Germinal center (tissue), 1 donor: ENCODE measurements at regions not wholly inside any gene's neighbourhood (a gene's known extent, or its start where the extent isn't known, plus 50 kb on each side); places are given as distances from the start of the nearest gene placed in this dataset.

Experiments
- DNase-seq: peaks from one replicate; pipeline ENCODE4 v3.0.0; 2012; ENCODE audit warnings: mixed read lengths, low spot score

GRCh38 chr4:32161392-32161791 is 1441.2 kb downstream of the PCDH7 start:
- no peak for DNase-seq

- no peak for DNase-seq
These were observed 1443.0 kb downstream of the PCDH7 start for GRCh38 chr4:32163125-32163524.

GRCh38 chr4:32169841-32170240 is 1449.7 kb downstream of the PCDH7 start:
- no peak for DNase-seq

DNA sequence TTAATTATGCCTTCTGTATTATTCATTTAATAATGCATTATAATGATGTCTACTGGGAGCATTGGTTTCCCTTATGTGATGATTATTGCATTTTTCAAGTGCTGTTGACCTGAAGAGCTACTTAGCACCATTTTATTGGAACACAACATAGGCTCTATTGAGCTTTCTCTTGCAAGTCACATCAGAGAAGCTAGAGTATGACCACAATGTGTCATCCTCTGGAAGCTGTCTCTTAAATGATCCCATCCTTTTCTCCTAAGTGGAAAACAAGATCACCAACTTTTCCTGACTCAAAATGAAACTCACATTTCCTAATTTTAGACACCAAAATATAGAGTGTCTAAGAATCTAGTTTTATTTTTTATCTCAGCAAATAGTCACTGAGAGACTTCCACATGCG is 1451.9 kb downstream of the PCDH7 start:
- no peak for DNase-seq

- no peak for DNase-seq
These were observed 1452.6 kb downstream of the PCDH7 start for GRCh38 chr4:32172761-32173160.

GRCh38 chr4:32180086-32180485 is 1459.9 kb downstream of the PCDH7 start:
- DNase-seq, result no peak

DNA sequence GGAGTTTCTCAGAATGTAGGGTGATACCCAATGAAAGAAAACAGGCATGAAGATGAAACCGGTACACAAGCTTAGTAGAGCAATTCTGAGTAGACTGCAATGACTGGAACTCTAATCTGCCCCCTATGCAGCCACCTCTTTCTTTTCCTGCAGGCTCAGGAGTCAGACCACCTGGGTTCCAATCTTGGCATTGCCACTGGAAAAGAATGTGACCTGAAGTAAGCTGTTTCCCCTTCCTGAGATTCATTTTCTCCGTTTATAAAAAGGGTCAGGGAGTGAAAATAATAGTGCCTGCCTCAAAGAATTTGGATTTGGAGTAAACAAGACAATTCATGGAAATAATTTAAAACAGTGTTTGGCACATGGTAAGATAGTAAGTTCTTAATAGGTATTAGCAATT is 1464.0 kb downstream of the PCDH7 start:
- DNase-seq, result no peak

DNA sequence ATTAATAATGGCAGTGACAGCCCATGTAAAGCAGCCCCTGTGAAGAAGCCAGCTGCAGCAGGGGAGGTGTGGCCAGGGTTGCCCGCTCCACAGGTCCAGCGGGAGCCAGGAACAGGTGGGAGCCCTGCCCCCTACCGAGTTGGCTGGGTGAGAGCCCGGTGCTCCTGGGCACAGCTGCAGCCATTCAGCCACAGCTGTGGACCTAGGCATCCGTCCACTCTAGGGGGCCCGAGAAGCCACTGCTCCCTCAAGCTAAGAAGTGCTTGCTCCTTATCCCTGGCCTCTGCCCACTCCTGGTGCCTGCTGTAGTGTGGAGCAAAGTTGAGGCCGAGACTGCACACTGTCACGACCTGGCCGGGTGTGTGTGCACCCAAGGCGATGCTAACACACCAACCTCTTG is 1469.0 kb downstream of the PCDH7 start:
- no peak for DNase-seq

GRCh38 chr4:32189788-32190187 is 1469.6 kb downstream of the PCDH7 start:
- DNase-seq, result no peak

- DNase-seq, result no peak
These were observed 1471.8 kb downstream of the PCDH7 start for GRCh38 chr4:32191961-32192360.

DNA sequence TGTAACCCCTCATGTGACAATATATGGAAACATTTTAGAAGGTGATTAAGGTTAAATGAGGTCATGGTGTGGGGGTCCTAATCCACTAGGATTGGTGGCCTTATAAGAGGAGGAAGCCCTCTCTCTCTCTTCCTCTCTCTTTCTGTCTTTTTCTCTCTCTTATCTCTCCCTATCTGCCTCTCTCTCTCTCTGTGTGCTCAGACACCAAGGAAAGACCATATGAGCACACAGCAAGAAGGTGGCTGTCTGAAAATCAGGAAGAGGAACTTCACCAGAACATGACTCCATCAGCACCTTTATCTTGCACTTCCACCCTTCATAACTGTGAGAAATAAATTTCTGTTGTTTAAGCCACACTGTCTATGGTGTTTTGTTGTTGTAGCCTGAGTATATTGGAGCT is 1472.2 kb downstream of the PCDH7 start:
- no peak for DNase-seq

DNA sequence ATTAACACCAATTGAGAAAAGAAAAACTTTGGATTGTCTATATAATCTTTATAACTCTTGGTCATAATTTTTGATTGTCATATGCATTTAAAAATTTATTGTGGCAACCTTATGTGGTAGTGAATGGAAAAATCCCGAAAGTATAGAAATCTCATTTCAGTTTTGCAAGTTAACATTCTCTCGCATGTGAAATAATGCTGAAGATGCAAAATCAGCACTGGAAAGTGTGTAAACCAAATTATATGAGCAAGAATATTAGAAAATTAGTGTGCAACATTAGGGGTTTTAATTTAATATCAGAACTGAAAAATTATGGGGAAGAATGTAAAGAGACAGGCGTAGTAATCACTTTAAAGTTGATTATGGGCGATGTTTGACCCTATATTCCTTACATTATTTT is 1472.8 kb downstream of the PCDH7 start:
- DNase-seq, result no peak

- DNase-seq, result no peak
These were observed 1477.0 kb downstream of the PCDH7 start for GRCh38 chr4:32196950-32197688.

GRCh38 chr4:32199639-32200038 is 1479.5 kb downstream of the PCDH7 start:
- DNase-seq, result no peak

DNA sequence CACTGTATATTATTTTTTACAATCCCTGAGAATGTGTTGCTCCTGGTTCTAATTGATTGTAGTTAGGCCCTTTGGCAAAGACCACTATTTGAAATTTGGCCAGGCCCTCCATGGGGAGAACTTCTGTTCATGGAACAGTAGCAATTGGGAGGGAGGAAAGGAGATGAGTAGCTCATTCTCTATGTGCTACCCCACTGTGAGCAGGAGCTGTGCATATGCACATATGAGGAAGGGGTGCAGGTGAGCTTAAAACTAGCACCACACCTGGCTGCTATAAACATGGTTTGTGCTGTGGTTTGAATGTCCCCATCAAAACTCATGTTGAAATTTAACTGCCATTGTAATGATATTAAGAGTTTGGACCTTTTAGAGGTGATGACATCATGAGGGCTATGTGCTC is 1483.2 kb downstream of the PCDH7 start:
- no peak for DNase-seq

DNA sequence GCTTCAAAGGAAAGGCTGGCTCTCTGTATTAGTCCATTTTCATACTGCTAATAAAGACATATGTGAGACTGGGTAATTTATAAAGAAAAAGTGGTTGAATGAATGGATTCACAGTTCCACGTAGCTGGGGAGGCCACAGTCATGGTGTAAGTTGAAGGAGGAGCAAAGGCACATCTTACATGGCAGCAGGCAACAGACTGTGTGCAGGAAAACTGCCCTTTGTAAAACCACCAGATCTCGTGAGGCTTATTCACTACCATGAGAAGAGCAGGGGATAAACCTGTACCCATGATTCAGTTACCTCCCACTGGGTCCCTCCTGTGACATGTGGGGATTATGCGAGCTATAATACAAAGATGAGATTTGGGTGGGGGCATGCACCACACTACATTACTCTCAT is 1486.6 kb downstream of the PCDH7 start:
- DNase-seq, result no peak

- DNase-seq, result no peak
These were observed 1487.3 kb downstream of the PCDH7 start for GRCh38 chr4:32207456-32207855.

DNA sequence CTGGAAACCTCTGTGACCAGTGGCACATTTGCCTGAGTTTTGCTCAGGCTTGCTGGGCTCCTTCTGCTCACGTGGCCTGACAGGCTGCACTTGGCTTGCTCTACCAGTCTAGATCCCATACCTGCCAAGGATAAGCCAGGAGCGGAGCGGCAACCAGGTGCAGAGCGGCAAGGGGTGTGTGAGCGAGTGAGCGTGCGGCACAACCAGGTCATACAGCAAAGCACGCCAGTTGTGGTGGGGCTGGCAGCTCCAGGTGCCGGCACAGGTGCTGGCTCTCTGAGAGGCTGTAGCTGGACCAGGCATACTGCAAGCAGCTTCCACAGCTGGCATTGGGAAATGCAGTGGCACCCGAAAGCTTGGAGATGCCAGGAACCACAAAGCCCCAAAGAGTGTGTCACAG is 1495.1 kb downstream of the PCDH7 start:
- no peak for DNase-seq

GRCh38 chr4:32216502-32216901 is 1496.3 kb downstream of the PCDH7 start:
- no peak for DNase-seq

DNA sequence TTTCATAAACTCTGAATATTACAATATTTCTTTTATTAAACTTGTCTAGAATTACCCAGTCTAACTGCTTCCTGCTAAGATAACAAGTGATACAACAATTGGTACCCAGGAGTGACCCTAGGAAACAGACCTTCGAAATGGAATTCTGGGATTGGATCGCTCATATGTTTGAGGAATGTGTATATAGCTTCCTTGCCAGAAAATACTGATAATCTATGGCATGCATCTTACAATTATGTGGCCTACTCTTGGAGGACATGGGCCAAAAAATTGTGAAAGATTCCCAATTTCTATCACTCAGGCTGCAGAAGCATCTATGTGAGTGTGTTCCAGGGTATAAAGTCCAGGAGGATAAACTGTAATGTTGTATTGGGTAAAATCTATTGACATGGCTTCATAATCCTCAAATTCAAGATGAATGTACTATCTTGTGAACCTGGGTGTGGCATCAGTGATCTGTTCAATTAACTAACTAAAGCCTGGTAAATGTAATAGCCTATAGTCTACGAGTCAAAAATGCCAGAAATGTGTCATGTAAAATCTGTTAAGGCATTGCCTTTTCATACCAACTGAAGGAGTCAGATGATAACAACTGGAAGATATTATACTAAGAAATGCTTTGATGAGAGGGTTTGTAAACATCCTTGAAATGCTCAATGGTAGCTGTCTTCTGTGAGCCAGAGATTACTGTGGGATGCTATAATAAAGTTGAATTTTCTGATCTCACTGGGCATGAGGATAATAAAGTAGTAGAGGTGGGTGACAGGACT is 1499.3 kb downstream of the PCDH7 start:
- no peak for DNase-seq

DNA sequence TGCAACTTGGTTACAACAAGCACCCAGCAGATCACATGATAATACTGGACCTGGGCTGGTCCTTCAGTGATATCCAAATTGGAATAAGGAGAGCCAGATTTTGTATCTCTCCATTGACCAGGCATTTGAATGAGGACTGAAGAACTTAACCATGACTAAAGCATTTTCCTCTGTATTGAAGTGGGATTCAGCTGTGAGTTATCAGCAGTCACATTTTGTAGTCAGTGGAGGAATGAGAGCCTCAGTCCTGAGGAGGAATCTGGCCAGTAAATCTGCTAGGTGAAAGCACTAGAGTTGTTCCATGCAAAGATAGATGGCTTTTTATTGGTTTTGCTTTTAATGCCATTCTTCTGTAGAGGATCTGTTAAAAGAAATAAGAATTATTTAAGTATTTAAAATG is 1506.0 kb downstream of the PCDH7 start:
- DNase-seq, result no peak

DNA sequence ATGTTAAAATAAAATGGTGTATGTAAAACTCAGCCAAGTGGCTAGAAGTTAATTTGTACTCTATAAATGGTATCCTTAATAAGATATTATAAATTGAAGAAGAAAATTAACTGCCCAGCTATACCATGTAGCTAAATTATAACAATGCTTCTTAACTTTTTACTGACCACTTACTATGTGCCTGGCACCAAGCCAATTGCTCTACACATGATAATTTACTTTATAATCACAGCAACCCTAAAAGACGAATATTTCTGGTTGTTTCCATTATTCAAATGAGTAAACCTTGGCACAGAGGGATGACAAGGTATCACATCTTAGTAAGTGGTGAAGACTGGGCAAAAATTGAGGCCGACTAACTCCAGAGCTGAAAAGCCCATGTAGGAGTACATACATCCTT is 1506.6 kb downstream of the PCDH7 start:
- no peak for DNase-seq

GRCh38 chr4:32243926-32244325 is 1523.8 kb downstream of the PCDH7 start:
- no peak for DNase-seq

DNA sequence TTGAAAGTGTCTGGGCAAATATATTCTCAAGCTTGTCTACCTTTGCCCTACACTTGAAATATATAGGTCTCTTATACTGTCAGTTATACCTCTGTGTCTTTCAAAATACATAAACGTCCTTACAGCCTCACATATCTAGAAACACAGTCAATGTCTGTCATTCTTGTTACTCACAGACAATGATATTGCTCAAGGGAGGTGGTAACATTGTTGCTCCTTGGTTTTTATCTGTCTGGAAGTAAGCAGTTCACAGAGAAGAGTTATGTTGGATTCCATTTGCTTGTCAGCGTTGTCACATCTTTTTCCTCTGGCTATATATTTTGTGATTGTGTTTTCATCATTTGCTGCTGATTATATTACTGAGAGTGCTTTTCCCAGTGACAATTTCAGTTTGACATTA is 1528.9 kb downstream of the PCDH7 start:
- no peak for DNase-seq
